ENCODE measurements at regions not wholly inside any gene's neighbourhood (a gene's known extent, or its start where the extent isn't known, plus 50 kb on each side); places are given as distances from the start of the nearest gene placed in this dataset.

- Histone ChIP-seq H3K27ac (no peak overlapping the region), H3K27me3 (no peaks in the 10 kb centered on the region), H4K20me1 (no peaks in the 10 kb centered on the region), H3K9me3 (replicated peaks in 1 of 11) (peaks cover 0 to 4% (median 0%) of the 10 kb centered on the region in 11 experiments; a peak in 9 of 22 replicates), H3K9ac (no peak overlapping the region), H3K36me3 (no peaks in the 10 kb centered on the region), H3K4me1 (no peaks in the 10 kb centered on the region), H3K4me2 (no peak overlapping the region), H3K4me3 (no peak overlapping the region)
- TF ChIP-seq Cebpa-rat (IDR thresholded peaks at IDR 0.05) = no peak
Observed at GRCh38 chr6:164477101-164477500, 832.3 kb downstream of the C6orf118 start.

GRCh38 chr6:164469276-164469949 is 840.0 kb downstream of the C6orf118 start:
- no peak overlapping the region for H3K4me3 ChIP-seq
- no peak overlapping the region for H3K9ac ChIP-seq
- no peaks in the 10 kb centered on the region; a peak in 1 of 22 replicates for H3K9me3 ChIP-seq (replicated peaks in 1 of 11)
- H3K4me1 ChIP-seq = peaks cover 0 to 7% (median 2%) of the 10 kb centered on the region in 10 experiments; a peak in 6 of 20 replicates
- no peak overlapping the region for H3K27ac ChIP-seq
- no peak for TF ChIP-seq Cebpa-rat (IDR thresholded peaks at IDR 0.05)
- H3K4me2 ChIP-seq = peak overlapping the region in 5 of 11 experiments; percentile 19 to 29 (median 24); a peak in 4 of 22 replicates
- H4K20me1 ChIP-seq = no peaks in the 10 kb centered on the region
- H3K36me3 ChIP-seq = no peaks in the 10 kb centered on the region
- no peaks in the 10 kb centered on the region for H3K27me3 ChIP-seq

GRCh38 chr6:164455835-164456234 is 853.6 kb downstream of the C6orf118 start:
- Histone ChIP-seq H3K4me2 (no peak overlapping the region), H3K9ac (no peak overlapping the region), H4K20me1 (no peaks in the 10 kb centered on the region), H3K27me3 (no peaks in the 10 kb centered on the region), H3K36me3 (no peaks in the 10 kb centered on the region), H3K4me3 (no peak overlapping the region), H3K9me3 (replicated peaks in 1 of 11) (no peaks in the 10 kb centered on the region), H3K27ac (no peak overlapping the region), H3K4me1 (no peaks in the 10 kb centered on the region)
- no peak for TF ChIP-seq Cebpa-rat (IDR thresholded peaks at IDR 0.05)

- H3K9me3 ChIP-seq (replicated peaks in 1 of 11) = no peaks in the 10 kb centered on the region
- H3K9ac ChIP-seq = no peak overlapping the region
- H3K4me2 ChIP-seq = no peak overlapping the region
- TF ChIP-seq Cebpa-rat (IDR thresholded peaks at IDR 0.05) = no peak
- H3K4me1 ChIP-seq = no peaks in the 10 kb centered on the region
- no peak overlapping the region for H3K4me3 ChIP-seq
- H4K20me1 ChIP-seq = no peaks in the 10 kb centered on the region
- no peaks in the 10 kb centered on the region for H3K27me3 ChIP-seq
- no peak overlapping the region for H3K27ac ChIP-seq
- no peaks in the 10 kb centered on the region for H3K36me3 ChIP-seq
Observed at GRCh38 chr6:164453835-164454234, 855.6 kb downstream of the C6orf118 start.

- TF ChIP-seq Cebpa-rat (IDR thresholded peaks at IDR 0.05) = no peak
- H3K9ac ChIP-seq = no peak overlapping the region
- H3K9me3 ChIP-seq (replicated peaks in 1 of 11) = peaks cover 5 to 11% (median 8%) of the 10 kb centered on the region in 11 experiments; a peak in 13 of 22 replicates
- no peak overlapping the region for H3K4me3 ChIP-seq
- no peaks in the 10 kb centered on the region for H3K27me3 ChIP-seq
- no peaks in the 10 kb centered on the region for H3K4me1 ChIP-seq
- no peaks in the 10 kb centered on the region for H3K36me3 ChIP-seq
- H3K27ac ChIP-seq = no peak overlapping the region
- H3K4me2 ChIP-seq = no peak overlapping the region
- no peaks in the 10 kb centered on the region for H4K20me1 ChIP-seq
Observed at GRCh38 chr6:164442572-164442971, 866.8 kb downstream of the C6orf118 start.

GRCh38 chr6:164439331-164439730 is 870.1 kb downstream of the C6orf118 start:
- Histone ChIP-seq H3K4me2 (no peak overlapping the region), H3K27ac (no peak overlapping the region), H3K4me1 (no peaks in the 10 kb centered on the region), H3K9ac (no peak overlapping the region), H3K4me3 (no peak overlapping the region), H4K20me1 (no peaks in the 10 kb centered on the region), H3K36me3 (no peaks in the 10 kb centered on the region), H3K27me3 (no peaks in the 10 kb centered on the region), H3K9me3 (replicated peaks in 1 of 11) (peaks cover 5 to 11% (median 8%) of the 10 kb centered on the region in 11 experiments; a peak in 13 of 22 replicates)
- no peak for TF ChIP-seq Cebpa-rat (IDR thresholded peaks at IDR 0.05)

- H4K20me1 ChIP-seq = no peaks in the 10 kb centered on the region
- no peaks in the 10 kb centered on the region for H3K9me3 ChIP-seq (replicated peaks in 1 of 11)
- no peaks in the 10 kb centered on the region for H3K36me3 ChIP-seq
Observed at GRCh38 chr6:164436976-164437375, 872.4 kb downstream of the C6orf118 start.

GRCh38 chr6:164427728-164428402 is 881.5 kb downstream of the C6orf118 start:
- no peak overlapping the region for H3K27ac ChIP-seq
- H3K4me2 ChIP-seq = no peak overlapping the region
- H3K4me1 ChIP-seq = no peaks in the 10 kb centered on the region
- H4K20me1 ChIP-seq = no peaks in the 10 kb centered on the region
- peaks cover 8 to 18% (median 13%) of the 10 kb centered on the region in 11 experiments for H3K9me3 ChIP-seq (replicated peaks in 1 of 11)
- H3K4me3 ChIP-seq = no peak overlapping the region
- H3K9ac ChIP-seq = no peak overlapping the region
- no peaks in the 10 kb centered on the region for H3K27me3 ChIP-seq
- H3K36me3 ChIP-seq = 0 out of 22 replicates have a peak, but pooled peaks cover 0 to under 1% (median 0%) of the 10 kb centered on the region in 11 experiments
- TF ChIP-seq Cebpa-rat (IDR thresholded peaks at IDR 0.05) = no peak

More at GRCh38 chr6:164436976-164437375, 872.4 kb downstream of the C6orf118 start:
- Histone ChIP-seq H3K27me3 (no peaks in the 10 kb centered on the region), H3K9ac (no peak overlapping the region), H3K27ac (no peak overlapping the region), H3K4me1 (no peaks in the 10 kb centered on the region), H3K4me2 (no peak overlapping the region), H3K4me3 (no peak overlapping the region)
- no peak for TF ChIP-seq Cebpa-rat (IDR thresholded peaks at IDR 0.05)

- TF ChIP-seq Cebpa-rat (IDR thresholded peaks at IDR 0.05) = no peak
- Histone ChIP-seq H3K9me3 (replicated peaks in 1 of 11) (peaks cover 26 to 39% (median 32%) of the 10 kb centered on the region in 11 experiments), H3K36me3 (peaks cover 0 to 10% (median 0%) of the 10 kb centered on the region in 11 experiments; a peak in 4 of 22 replicates), H3K4me2 (no peak overlapping the region), H3K27ac (no peak overlapping the region), H3K27me3 (no peaks in the 10 kb centered on the region), H3K4me3 (no peak overlapping the region), H3K4me1 (no peaks in the 10 kb centered on the region), H3K9ac (no peak overlapping the region), H4K20me1 (no peaks in the 10 kb centered on the region)
Observed at GRCh38 chr6:164424489-164424888, 884.9 kb downstream of the C6orf118 start.

Measured in BLaER1 treated with 17β-estradiol and CSF1 and Interleukin-3, amounts not matched to agents 10 nM and 100 nM (cell line).